ENCODE measurements at regions not wholly inside any gene's neighbourhood (a gene's known extent, or its start where the extent isn't known, plus 50 kb on each side); places are given as distances from the start of the nearest gene placed in this dataset.

- Histone ChIP-seq H3K9me3 (ENCODE audit: control insufficient read depth in 4 of 4, low read length in 3 of 4) (no peaks in the 10 kb centered on the region), H3K27ac (ENCODE audit: low read depth in 1 of 2, low read length in 2 of 2) (no peak overlapping the region), H3K4me1 (ENCODE audit: control insufficient read depth in 4 of 4, insufficient read depth in 4 of 4, low read length in 3 of 4) (no peaks in the 10 kb centered on the region), H3K27me3 (ENCODE audit: control insufficient read depth in 4 of 4, insufficient read depth in 4 of 4, low read length in 3 of 4) (no peaks in the 10 kb centered on the region), H3K9ac (ENCODE audit: low read depth in 1 of 2, low read length in 2 of 2) (no peak overlapping the region), H3K36me3 (ENCODE audit: control insufficient read depth in 4 of 4, insufficient read depth in 3 of 4, low read depth in 1 of 4, low read length in 3 of 4) (no peaks in the 10 kb centered on the region), H3K4me3 (ENCODE audit: low read depth in 1 of 3, low read length in 3 of 3) (no peak overlapping the region)
- WGBS, result 74% methylated on average over 1 of the region's 1 CpG
- no peak for DNase-seq (ENCODE audit: low spot score)
- no peak for TF ChIP-seq MAX (IDR thresholded peaks at IDR 0.05)
- no peak for TF ChIP-seq TAF1 (conservative IDR thresholded peaks at IDR 0.05)
- no peak for TF ChIP-seq RAD21 (IDR thresholded peaks at IDR 0.05)
- no peak for TF ChIP-seq RXRA (IDR thresholded peaks at IDR 0.05)
- TF ChIP-seq YY1 (IDR thresholded peaks at IDR 0.05), result no peak
- no peak for TF ChIP-seq FOXA2 (IDR thresholded peaks at IDR 0.05)
- no peak for TF ChIP-seq SP1 (IDR thresholded peaks at IDR 0.05)
- TF ChIP-seq GABPA (IDR thresholded peaks at IDR 0.05 in 1 of 2, conservative IDR thresholded peaks at IDR 0.05 in 1 of 2), result no peak
Measured at GRCh38 chr14:55814064-55814463, 234.1 kb downstream of the KTN1 start.

GRCh38 chr14:55814873-55815272 is 234.9 kb downstream of the KTN1 start:
- no peaks in the 10 kb centered on the region for H3K36me3 ChIP-seq (ENCODE audit: control insufficient read depth in 4 of 4, insufficient read depth in 3 of 4, low read depth in 1 of 4, low read length in 3 of 4)
- 92% methylated on average over 1 of the region's 1 CpG for WGBS
- H3K9me3 ChIP-seq (ENCODE audit: control insufficient read depth in 4 of 4, low read length in 3 of 4), result no peaks in the 10 kb centered on the region
- H3K4me3 ChIP-seq (ENCODE audit: low read depth in 1 of 3, low read length in 3 of 3), result no peak overlapping the region
- no peak for DNase-seq (ENCODE audit: low spot score)
- TF ChIP-seq TAF1 (conservative IDR thresholded peaks at IDR 0.05) (no peak), NR2F2 (IDR thresholded peaks at IDR 0.05) (no peak), ZBTB33 (IDR thresholded peaks at IDR 0.05) (no peak), MAX (IDR thresholded peaks at IDR 0.05) (no peak)
- no peaks in the 10 kb centered on the region for H3K27me3 ChIP-seq (ENCODE audit: control insufficient read depth in 4 of 4, insufficient read depth in 4 of 4, low read length in 3 of 4)
- no peak overlapping the region for H3K9ac ChIP-seq (ENCODE audit: low read depth in 1 of 2, low read length in 2 of 2)
- H3K4me1 ChIP-seq (ENCODE audit: control insufficient read depth in 4 of 4, insufficient read depth in 4 of 4, low read length in 3 of 4), result no peaks in the 10 kb centered on the region
- H3K27ac ChIP-seq (ENCODE audit: low read depth in 1 of 2, low read length in 2 of 2), result no peak overlapping the region

- no peak overlapping the region for H3K4me3 ChIP-seq (ENCODE audit: low read depth in 1 of 3, low read length in 3 of 3)
- no peaks in the 10 kb centered on the region for H3K36me3 ChIP-seq (ENCODE audit: control insufficient read depth in 4 of 4, insufficient read depth in 3 of 4, low read depth in 1 of 4, low read length in 3 of 4)
- no peaks in the 10 kb centered on the region for H3K9me3 ChIP-seq (ENCODE audit: control insufficient read depth in 4 of 4, low read length in 3 of 4)
- DNase-seq (ENCODE audit: low spot score), result no peak
- no peaks in the 10 kb centered on the region for H3K4me1 ChIP-seq (ENCODE audit: control insufficient read depth in 4 of 4, insufficient read depth in 4 of 4, low read length in 3 of 4)
- no peak overlapping the region for H3K9ac ChIP-seq (ENCODE audit: low read depth in 1 of 2, low read length in 2 of 2)
- no peaks in the 10 kb centered on the region for H3K27me3 ChIP-seq (ENCODE audit: control insufficient read depth in 4 of 4, insufficient read depth in 4 of 4, low read length in 3 of 4)
- H3K27ac ChIP-seq (ENCODE audit: low read depth in 1 of 2, low read length in 2 of 2), result no peak overlapping the region
- TF ChIP-seq CTCF (IDR thresholded peaks at IDR 0.05; ENCODE audit: low read depth, low read length, missing input control) (no peak), YY1 (IDR thresholded peaks at IDR 0.05) (no peak), GABPA (IDR thresholded peaks at IDR 0.05 in 1 of 2, conservative IDR thresholded peaks at IDR 0.05 in 1 of 2) (no peak), REST (IDR thresholded peaks at IDR 0.05) (no peak), TAF1 (conservative IDR thresholded peaks at IDR 0.05) (no peak), RAD21 (IDR thresholded peaks at IDR 0.05) (no peak), MAX (IDR thresholded peaks at IDR 0.05) (no peak), RXRA (IDR thresholded peaks at IDR 0.05) (no peak), NR2F2 (IDR thresholded peaks at IDR 0.05) (no peak), JUND (IDR thresholded peaks at IDR 0.05) (no peak), ZBTB33 (IDR thresholded peaks at IDR 0.05) (no peak), FOXA1 (IDR thresholded peaks at IDR 0.05) (no peak), EGR1 (IDR thresholded peaks at IDR 0.05; ENCODE audit: low read depth in 2 of 2) (no peak), SP1 (IDR thresholded peaks at IDR 0.05) (no peak), FOXA2 (IDR thresholded peaks at IDR 0.05) (no peak), ATF3 (IDR thresholded peaks at IDR 0.05) (no peak), HNF4G (IDR thresholded peaks at IDR 0.05) (no peak)
Measured at GRCh38 chr14:55816225-55816624, 236.2 kb downstream of the KTN1 start.

All from liver (tissue), 8 donors.